GDM1 (cell line): ENCODE measurements at regions not wholly inside any gene's neighbourhood (a gene's known extent, or its start where the extent isn't known, plus 50 kb on each side); places are given as distances from the start of the nearest gene placed in this dataset.

ENCODE experiments used
- DNase-seq: peaks from one replicate; lab custom pipeline; 2025; lab: John Stamatoyannopoulos, UW

- no peak for DNase-seq
Observed at GRCh38 chr13:83935566-83935965, 53.3 kb upstream of the SLITRK1 start.
